CD1c-positive myeloid dendritic cell (primary cell): ENCODE measurements at regions not wholly inside any gene's neighbourhood (a gene's known extent, or its start where the extent isn't known, plus 50 kb on each side); places are given as distances from the start of the nearest gene placed in this dataset.
"Not testable (repeated sequence)": the region's sequence is repeated elsewhere in the genome, so short reads cannot be mapped to it uniquely, and the experiment has no call there.

ENCODE experiments used
- DNase-seq: peaks from one replicate; pipeline ENCODE4 v3.0.0-alpha.2; 2016; ENCODE audit errors: extremely low spot score

- not testable (repeated sequence) for DNase-seq
These were observed 54.2 kb upstream of the FAM72C start for GRCh38 chr1:144026022-144026421.

DNA sequence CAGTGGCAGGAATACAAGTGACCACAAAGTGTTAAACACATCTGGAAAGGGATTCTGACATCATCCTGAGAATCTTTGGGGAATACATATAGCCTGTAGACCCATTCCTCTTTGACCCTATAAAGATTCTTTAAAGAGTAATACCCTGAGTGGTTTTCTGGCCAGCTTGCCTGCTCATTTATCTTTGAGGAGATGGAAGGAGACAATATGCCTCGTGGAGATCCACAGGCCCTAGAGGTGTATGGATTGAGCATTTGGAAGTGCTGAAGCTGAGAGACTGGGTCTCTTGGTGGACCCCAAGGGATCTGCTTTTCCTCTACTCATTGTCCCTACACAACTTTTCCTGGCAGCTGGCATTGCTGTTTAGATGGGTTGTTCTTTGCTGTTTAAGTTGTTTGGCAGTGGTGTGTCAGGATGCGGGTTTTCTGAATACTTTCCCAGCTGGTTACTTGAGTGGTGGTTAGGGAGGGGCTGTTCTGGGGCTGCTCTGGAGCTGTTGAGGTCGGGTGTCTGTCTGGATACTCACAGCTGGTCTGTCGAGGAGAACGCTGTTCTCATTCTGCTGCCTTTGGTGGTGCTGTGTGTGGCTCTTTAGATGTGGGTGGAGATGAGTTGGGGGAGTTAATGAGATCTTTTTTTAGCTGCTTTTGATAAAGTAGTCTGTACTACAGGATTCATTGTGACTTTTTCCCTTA, 50.1 kb upstream of the FAM72C start:
- DNase-seq: not testable (repeated sequence)
